NCI-H1694 treated with DMSO at 0.1 percent for 48 hours (cell line): ENCODE measurements at regions not wholly inside any gene's neighbourhood (a gene's known extent, or its start where the extent isn't known, plus 50 kb on each side); places are given as distances from the start of the nearest gene placed in this dataset.
A peak's percentile ranks its signal among the peaks of the same experiment; 100 is the strongest.
"Not testable (repeated sequence)": the region's sequence is repeated elsewhere in the genome, so short reads cannot be mapped to it uniquely, and the experiment has no call there.

Experiments
- DNase-seq: peaks from one replicate; lab custom pipeline; 2025; lab: John Stamatoyannopoulos, UW

DNA sequence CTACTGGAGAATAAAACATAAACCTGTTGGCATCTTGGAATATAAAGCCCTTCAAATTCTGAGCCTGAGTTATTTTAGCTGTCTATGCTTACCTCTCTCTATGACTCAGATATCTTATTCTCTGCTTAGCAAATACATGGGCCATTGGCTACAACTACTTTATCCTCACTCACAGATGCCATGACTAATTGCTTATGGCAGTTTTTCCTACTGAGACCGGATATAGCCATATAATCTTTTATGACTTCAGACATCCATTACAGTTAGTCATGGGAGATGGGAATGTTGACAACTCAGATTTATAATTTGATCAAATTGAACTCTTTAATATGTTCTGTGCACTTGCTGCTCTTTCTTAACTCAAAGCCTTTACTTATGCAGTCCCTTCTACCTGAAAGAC lies 502.4 kb upstream of the ATP2B1 start:
- no peak for DNase-seq

DNA sequence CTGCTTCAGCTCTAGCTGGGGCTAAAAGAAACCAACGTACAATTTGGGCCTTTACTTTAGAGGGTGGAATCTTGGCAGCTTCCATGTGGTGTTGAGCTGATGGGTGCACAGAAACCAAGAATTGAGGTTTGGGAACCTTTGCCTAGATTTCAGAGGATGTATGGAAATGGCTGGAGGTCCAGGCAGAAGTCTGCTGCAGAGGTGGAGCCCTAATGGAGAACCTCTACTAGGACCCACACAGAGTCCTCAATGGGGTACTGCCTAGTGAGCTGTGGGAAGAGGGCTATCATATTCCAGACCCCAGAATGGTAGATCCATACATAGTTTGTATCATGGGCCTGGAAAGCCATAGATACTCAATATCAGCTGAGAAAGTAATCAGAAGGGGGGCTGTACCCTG lies 500.4 kb upstream of the ATP2B1 start:
- no peak for DNase-seq

DNA sequence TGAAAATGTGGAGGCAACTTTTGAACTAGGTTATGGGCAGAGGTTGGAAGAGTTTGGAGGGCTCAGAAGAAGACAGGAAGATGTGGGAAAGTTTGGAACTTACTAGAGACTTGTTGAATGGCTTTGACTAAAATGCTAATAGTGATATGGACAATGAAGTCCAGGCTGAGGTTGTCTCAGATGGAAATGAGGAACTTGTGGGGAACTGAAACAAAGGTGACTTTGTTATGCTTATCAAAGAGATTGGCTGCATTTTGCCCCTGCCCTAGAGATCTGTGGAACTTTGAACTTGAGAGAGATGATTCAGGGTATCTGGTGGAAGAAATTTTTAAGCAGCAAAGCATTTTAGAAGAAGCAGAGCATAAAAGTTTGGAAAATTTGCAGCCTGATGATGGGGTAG lies 499.7 kb upstream of the ATP2B1 start:
- DNase-seq = not testable (repeated sequence)

DNA sequence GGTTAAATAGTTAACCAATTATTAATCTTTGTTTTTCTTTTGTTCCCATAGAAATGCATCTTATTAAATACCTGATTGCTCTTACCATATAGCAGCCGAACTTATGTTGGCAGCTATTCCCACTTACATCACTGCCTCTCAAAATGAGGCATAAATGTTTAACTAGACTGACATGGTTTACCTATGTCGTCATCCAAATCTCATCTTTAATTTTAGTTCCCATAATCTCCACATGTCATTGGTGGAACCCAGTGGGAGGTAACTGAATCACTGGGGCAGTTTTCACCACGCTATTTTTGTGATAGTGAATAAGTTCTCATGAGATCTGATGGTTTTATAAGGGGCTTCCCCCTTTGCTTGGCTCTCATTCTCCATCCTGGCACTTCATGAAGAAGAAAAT lies 499.2 kb upstream of the ATP2B1 start:
- no peak for DNase-seq

DNA sequence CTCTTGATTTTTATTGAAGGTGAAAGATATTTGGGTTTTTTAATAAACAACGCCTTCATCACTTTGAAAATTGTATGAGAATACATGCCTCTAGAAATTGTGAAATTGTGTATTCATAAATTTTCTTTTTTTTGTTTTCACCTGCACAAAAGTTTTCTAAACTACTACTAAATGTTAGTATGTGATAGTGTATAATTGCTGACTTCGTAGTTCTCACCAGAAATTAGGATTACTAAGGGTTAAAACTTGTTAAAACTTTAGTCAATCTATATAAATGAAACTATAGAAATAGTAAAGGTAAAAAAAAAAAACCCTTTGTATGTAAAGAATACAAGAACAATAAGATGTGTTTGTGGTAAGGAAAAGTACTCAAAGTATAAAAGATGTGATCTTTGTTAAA lies 496.5 kb upstream of the ATP2B1 start:
- no peak for DNase-seq

DNA sequence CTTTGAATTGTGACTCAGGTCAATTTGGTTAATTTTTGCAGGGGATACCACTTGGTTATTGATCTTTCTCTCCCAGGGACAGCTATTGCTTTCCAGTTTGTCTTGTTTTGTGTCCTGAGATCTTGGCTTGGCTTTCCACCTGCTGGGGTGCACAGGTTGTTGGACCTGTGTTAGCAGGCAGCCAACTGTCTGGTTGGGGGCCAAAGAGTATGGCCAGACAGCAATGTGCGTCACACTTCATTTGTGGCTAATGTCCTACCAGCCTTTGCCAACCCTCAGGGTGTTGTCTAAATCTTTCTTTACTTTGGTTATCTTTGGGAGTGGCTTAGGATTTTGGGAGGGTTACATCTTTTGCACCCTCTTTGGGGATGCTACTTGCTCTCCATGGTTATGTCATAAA lies 494.9 kb upstream of the ATP2B1 start:
- DNase-seq = no peak

DNA sequence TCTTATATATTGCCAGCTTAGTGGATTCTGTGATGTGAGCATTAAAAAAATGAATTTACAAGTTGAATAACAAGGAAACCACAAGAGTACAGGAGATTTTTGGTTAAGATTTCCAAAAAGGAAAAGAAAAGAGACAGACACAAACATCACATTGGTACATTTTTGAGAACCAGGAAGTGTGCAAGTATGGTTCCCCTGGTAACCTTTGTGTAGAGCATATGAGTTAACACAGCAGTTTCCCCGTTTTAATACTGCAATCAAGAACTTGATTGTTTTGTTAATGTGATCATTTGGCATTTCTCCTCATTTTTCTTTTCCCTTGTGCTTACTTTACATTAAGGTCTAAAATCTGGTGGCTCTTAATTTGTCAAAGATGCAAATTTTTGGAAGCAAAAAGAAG lies 490.4 kb upstream of the ATP2B1 start:
- DNase-seq = no peak

DNA sequence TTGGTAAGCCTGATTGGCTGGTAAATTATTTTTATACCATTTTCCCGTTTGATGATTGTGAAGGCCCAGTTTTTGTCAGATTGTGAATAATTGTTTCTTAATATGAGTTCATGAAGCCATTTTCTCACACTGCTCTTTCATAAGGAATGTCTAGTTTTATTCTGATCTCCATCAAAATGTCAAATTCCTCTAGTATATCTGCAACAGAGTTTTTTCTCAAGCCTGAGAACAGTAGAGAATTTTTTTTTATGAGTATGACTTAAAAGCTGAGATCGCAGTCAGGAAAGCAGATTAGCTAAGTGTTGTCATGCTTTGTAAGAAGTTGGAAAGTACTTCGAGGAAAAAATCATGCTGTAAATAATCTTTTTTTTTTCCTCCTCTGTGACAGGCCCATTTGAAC lies 484.9 kb upstream of the ATP2B1 start:
- DNase-seq = no peak

DNA sequence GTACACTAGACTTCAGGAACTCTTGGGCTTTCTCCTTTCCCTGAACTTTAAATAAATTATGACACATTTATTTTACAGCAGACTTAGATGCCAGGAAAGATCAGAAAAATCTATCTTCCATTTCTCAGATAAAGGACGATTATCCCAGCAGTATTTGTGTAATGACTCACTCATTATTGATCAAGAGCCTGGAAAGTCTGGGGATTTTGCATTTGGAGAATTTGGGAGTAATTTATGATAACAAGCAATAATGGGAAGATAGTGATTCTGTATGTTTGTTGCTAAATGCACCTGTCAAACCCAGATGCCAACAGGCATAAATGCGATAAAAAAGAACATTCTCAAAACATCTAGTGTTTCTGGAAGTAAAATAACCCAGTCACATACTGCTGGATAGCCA lies 480.2 kb upstream of the ATP2B1 start:
- no peak for DNase-seq

DNA sequence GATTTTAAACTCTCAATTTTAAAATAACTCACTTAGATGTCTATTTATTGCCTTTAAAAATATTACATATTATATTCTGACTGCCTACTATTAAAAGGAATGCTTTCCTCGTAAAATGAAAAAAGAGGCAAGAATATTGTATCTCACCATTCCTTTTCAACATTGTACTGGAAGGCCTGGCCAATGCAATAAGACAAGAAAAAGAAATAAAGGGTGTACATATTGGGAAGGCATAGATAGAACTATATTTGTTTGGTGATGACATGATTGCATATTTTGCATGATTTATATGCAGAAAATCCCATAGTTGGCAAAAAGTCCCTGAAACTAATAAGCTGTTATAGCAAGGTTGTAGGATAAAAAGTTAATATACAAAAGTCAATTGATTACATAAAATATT lies 474.6 kb upstream of the ATP2B1 start:
- no peak for DNase-seq

DNA sequence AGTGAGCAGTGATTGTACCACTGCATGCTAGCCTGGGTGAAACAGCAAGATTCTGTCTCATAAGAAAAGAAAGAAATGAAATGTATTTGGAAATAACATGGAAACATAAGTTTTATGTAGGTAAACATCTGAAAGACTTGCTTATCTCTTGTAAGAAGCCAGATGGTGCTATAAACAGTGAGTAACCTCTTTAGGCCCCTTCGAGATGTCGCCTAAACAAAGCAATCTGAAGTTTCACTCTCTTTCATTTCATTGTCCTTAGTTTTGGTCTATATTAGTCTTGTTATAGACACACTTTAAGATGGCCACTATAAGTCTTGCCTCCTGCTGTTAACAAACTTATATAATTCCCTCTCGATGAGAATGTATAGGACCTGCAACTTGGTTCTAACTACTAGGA lies 472.6 kb upstream of the ATP2B1 start:
- DNase-seq = no peak

DNA sequence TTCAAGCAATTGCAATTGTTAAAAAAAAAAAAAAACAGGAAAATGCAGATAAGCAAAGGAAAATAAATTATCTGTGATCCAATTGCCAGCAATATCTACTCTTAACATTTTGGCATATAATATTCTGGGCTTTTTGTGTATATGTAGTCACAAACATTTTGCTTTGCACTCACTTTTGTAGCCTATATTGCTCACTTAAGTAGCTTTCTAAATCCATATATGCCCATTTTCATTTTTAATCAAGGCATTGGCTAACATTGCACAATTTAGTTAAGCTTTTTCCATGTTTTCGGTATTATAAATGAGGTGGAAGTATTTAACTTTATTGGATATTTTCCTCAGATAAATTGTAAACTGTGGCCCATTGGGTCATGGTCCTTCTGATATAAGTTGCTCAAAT lies 466.3 kb upstream of the ATP2B1 start:
- DNase-seq = no peak

DNA sequence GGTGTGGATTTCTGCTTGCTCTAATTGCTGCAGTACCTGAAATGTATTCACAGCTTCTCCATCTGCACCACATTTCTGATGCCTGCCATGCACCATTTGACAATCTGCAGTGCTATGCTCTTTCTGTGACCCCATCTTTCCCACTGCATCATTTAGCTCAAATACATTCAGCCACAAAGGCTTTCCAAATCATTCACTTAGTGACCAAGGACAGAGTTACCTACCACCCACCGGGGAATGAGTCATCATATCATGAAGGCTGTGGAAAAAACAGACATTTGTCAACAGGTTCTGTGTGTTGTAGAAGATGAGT lies 465.5 kb upstream of the ATP2B1 start:
- DNase-seq = peak; percentile 95

DNA sequence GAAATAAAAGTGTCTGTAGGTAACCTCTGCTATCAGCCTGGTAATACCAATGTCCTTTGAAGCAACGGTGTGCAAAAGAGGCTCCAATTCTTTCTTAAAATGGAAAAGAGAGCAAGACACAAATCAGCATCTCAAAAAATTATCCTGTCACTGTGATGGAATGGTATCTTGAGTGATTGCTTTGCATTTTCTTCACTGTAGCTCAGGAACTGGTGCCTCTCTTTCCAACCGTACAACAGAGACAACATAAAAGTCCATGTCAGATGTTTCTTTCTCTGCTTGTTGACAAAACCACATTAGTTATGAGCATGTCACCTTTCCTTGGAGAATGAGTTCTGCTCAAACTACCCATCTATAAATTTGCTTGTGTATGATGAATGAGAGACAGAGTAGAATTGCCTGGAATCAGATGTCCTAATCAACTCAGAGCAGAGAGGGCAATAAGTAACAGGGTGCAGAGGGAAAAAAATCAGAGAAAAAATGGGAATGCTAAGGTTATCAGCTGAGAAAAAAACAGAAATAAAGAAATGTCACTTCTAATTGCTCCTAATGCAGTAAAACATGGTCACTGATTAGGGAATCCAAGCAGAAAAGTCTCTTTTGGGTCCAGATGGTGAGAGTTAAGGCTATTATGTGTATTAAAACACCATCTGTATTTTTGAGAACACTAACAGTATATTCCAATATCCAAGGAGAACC lies 465.0 kb upstream of the ATP2B1 start:
- no peak for DNase-seq

DNA sequence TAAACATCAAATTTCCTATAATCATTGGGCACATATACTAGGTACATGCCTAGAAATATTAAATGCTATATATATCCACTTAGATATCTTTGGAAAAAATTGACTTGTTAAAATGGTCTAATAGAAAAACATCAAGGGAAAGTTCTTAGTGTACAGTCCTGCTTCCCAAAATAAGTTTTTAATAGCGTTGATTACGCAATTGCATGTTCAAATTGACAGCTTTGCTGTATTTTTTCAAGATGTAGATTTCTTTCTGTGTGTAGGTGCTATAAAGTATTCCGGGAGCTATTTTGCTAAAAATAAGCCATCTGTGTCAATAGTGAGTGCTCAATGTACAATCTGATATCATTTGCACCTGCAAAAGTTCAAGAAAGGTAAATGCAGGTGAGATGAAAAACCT lies 463.9 kb upstream of the ATP2B1 start:
- DNase-seq = no peak

DNA sequence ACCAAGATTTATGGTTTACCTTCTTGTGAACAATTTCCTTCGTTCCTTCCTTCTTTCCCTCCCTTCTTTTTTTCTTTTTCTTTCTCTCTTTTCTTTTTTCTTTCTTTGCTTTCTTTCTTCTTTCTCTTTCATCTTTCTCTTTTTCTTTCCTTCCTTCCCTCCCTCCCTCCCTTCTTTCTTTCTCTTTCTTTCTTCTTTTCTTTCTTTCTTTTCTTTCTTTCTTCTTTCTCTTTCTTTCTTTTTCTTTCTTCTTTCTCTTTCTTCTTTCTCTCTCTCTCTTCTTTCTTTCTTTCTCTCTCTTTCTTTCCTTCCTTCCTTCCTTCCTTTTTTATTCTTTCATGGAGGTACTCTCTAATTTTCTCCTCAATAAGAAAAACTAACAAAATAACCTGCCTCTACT lies 462.1 kb upstream of the ATP2B1 start:
- no peak for DNase-seq

DNA sequence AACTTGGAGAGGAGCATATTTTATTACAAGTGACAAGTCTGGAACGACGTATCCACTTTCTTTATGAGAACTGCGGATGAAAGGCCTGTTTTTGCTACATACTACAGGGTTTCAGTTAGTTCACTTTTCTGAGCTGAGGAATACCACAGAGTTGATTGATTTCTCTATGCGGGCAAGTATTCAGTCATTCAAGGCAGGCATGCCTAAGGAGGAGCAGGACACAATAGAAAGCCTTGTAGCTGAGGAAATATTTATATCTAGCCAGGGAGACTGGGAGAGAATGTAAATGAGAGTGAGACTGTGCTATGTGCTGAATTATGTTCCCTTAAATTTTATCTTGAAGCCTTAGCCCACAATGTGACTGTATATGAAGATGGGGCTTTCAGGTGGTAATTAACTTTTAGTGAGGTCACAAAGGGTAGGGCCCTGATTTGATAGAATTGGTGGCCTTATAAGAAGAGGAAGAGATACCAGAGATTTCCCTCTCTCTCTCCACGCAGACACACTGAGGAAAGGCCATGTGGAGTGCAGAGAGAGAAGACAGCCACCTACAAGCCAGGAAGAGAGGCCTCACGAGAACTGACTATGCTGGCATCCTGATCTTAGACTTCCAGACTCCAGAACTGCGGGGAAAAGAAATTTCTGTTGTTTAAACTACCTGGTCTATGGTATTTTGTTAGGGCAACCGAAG lies 459.0 kb upstream of the ATP2B1 start:
- no peak for DNase-seq

DNA sequence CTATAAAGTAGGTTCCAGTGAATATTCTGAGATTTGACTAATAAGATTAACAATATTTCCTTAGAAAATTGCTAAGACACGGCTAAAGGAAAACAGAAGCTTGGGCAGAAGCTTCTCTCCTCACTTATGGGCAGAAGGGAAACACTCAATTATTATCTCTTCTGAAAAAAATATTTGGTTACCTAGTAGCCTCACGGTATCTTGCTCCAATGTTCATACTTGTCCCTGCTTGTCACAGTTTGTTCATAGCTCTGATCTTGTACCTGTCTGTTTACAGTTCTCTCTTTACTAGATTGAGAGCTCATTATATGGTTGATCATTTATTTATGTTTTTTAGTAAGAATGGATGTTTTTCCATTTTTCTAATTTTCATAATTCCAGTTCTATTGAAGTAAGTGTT lies 458.0 kb upstream of the ATP2B1 start:
- no peak for DNase-seq

DNA sequence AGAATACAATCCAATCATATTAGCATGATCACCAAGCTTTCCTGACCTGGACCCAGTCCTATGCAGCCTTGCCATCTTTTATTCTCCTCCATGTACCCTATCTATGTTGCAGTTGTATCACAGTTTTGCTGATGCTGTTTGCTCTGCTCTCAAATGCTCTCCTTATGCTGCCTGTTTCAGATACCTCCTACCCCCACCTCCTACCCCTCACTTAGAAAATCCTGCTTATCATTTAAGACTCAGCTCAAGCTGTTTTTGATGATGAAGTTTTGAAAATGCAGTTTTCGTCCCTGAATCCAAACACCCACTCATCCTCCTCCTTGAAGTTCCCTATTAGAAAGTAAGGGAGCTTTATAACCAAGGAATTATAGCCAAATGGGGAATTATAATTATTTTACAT lies 457.4 kb upstream of the ATP2B1 start:
- no peak for DNase-seq

DNA sequence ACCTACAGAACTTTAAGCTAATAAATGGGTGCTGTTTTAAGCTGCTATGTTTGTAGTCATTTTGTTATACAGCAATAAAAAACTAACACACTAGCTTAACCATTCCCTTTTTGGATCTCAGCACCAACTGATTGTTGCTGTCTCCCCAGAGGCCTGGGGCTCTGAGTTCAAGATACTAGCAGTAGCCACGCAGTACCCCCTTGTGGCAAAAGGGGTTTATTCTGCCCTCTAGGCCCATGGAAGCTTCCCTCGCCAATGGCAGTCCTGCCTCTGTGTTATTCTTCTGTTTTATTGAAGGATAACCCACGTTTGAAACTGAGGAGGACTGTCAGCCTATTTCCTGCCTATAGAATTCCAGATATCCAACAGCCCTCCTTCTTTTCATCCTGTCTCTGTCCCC lies 455.3 kb upstream of the ATP2B1 start:
- no peak for DNase-seq

DNA sequence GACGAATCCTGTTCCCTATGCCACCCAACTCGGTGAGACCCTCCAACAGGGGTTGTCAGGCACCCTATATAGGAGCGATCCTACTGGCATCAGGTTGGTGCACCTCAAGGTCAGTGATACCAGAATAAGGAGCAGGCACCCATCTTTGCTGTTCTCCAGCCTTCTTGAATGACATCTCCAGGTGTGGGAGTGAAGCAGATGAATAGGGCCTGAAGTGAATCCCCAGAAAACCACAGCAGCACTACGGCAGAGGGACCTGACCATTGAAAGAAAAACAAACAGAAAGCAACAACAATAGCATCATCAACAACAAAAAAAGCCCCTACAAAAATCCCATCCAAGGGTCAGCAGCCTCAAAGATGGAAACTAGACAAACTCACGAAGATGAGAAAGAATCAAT lies 445.2 kb upstream of the ATP2B1 start:
- DNase-seq = no peak

DNA sequence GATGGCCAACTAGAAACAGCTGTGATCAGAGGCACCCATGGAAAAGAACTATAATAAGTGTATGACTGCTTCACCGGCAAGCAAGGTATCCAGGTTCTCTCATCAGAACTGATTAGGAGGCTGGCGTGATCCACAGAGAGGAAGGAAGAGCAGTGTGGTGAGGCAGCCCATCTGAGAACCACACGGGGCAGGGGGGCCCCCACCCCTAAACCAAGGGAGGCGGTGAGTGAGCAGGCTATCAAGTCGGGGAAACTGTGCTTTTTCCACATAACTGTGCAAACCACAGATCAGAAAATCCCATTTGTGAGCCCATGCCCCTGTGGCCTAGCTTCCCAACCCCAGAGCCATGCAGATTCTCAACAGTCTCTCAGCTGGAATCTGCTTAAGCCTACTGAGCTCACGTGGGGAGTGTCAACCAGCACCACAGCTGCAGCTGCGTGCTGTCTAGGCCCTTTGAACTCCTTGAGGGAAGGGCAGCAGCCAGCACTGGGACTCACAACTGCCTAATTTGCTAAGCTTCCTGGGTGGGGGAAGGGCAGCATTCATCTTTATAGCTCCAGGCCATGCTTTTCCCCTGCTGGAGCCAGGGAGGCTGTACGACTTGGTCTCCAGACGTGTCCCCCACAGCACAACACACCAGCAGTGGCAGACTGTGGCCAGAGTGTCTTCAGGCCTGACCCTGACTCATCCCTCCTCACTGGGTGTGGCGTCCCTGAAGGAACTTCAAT lies 444.4 kb upstream of the ATP2B1 start:
- DNase-seq = no peak

DNA sequence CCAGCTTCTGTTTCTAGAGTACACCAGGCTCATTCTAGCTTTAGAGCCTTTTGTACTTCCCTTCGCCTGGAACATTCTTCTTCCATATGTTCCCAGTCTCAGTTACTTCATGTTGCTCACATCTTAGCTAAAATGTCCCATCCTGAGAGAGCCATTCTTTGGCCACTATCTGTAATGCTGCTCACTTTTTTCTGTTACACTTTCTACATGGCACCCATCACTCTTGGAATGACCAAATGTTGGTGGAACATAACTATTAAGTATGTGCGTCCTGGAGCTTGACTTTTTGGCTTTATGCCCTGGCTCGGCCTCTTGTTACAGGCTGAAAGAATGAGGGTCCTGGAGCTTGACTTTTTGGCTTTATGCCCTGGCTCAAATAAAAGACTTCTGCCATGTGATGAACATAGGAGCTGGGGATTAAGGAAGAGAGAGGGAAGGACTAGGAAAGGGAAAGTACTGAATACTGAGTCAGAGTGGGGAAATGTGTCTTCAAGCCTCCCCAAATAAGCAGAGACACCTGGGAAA lies 442.9 kb upstream of the ATP2B1 start:
- no peak for DNase-seq
